HCT116 (cell line): ENCODE measurements at regions not wholly inside any gene's neighbourhood (a gene's known extent, or its start where the extent isn't known, plus 50 kb on each side); places are given as distances from the start of the nearest gene placed in this dataset.

Source experiments
- ATAC-seq: fragments of 200-7000 bp; cut with Tn5 transposase; 2 replicates; pipeline ENCODE4 v1.9.1; 2020; ENCODE audit warnings: mild to moderate bottlenecking, moderate library complexity
- BruUV-seq: library from RNA; stranded (reverse); fragments of 400-500 nt; replicated peaks from 2 replicates; lab custom pipeline; 2021; lab: Mats Ljungman, UMichigan
- CTCF ChIA-PET: fragments of 300-600 bp; sonication (Branson Sonifier 250); formaldehyde crosslinking; loops from one replicate; lab custom pipeline; 2021; ENCODE audit warnings: antibody characterized with exemption; lab: Charles Lee
- POLR2A ChIA-PET: fragments of 300-600, 350-600 bp; sonication (Branson Sonifier 250); formaldehyde crosslinking; loops from one replicate; lab custom pipeline; 2021; ENCODE audit warnings: antibody characterized with exemption; lab: Charles Lee
- RAD21 ChIA-PET, 2 experiments: fragments of 300-600 bp; sonication (Branson Sonifier 250); formaldehyde crosslinking; loops; one replicate each; lab custom pipeline; 2023; ENCODE audit warnings: low total read pairs in 2 of 2; ENCODE audit not compliant: uncharacterized antibody in 2 of 2, unreplicated experiment in 2 of 2, low non-redundant PET in 1 of 2; lab: Charles Lee
- DNase-seq: peaks from one replicate; pipeline ENCODE4 v3.0.0-alpha.2; 2010; ENCODE audit warnings: low read depth, low spot score
- H2AFZ ChIP-seq: fragments of 200-600 bp; shearing (Covaris generic), sonication (generic); 2 replicates; pipeline ENCODE4 v1.6.1; 2017; ENCODE audit warnings: low read depth, mixed run types, mixed read lengths, antibody characterized with exemption, low read length; ENCODE audit not compliant: poor library complexity, severe bottlenecking
- H3K27ac ChIP-seq: 2 replicates; pipeline ENCODE4 v1.5.1; 2012; ENCODE audit warnings: low read depth, low read length
- H3K27me3 ChIP-seq: fragments of 200-600 bp; sonication (generic); 2 replicates; pipeline ENCODE4 v1.6.1; 2016; ENCODE audit warnings: mixed run types, low read length, mixed read lengths; ENCODE audit not compliant: insufficient read depth
- H3K36me3 ChIP-seq, 2 experiments: fragments of 200-500 bp in 1 of 2; fragments of 200-600 bp in 1 of 2; sonication (Bioruptor generic) in 1 of 2; sonication (generic) in 1 of 2; 2 replicates each; pipeline versions ENCODE4 v1.5.1 to v1.6.1; 2014 to 2016; ENCODE audit warnings: low read length in 2 of 2, inconsistent platforms in 1 of 2, mixed read lengths in 1 of 2, mixed run types in 1 of 2; ENCODE audit not compliant: insufficient read depth in 2 of 2, control insufficient read depth in 1 of 2
- H3K4me1 ChIP-seq, 2 experiments: fragments of 200-600 bp in 1 of 2; sonication (generic) in 1 of 2; 2 replicates each; pipeline versions ENCODE4 v1.5.1 to v1.6.1; 2012 to 2017; ENCODE audit warnings: low read length in 2 of 2, inconsistent platforms in 1 of 2, mild to moderate bottlenecking in 1 of 2, mixed read lengths in 1 of 2, mixed run types in 1 of 2, moderate library complexity in 1 of 2; ENCODE audit not compliant: insufficient read depth in 2 of 2, control insufficient read depth in 1 of 2
- H3K4me2 ChIP-seq: fragments of 200-600 bp; sonication (generic); 2 replicates; pipeline ENCODE4 v1.6.1; 2017; ENCODE audit warnings: mixed run types, low read length, mixed read lengths
- H3K4me3 ChIP-seq, 2 experiments: fragments of 200-600 bp in 1 of 2; sonication (generic) in 1 of 2; replicated peaks in 1 of 2; 2 replicates each; pipeline ENCODE4 v1.5.1; 2011 to 2016; ENCODE audit warnings: low read length in 2 of 2, control low read depth in 1 of 2, low read depth in 1 of 2, mild to moderate bottlenecking in 1 of 2, mixed read lengths in 1 of 2, mixed run types in 1 of 2
- H3K79me2 ChIP-seq: fragments of 200-600 bp; sonication (generic); 2 replicates; pipeline ENCODE4 v1.6.1; 2017; ENCODE audit warnings: mild to moderate bottlenecking, mixed run types, low read length, moderate library complexity, mixed read lengths; ENCODE audit not compliant: insufficient read depth
- H3K9ac ChIP-seq: fragments of 200-600 bp; sonication (generic); 2 replicates; pipeline ENCODE4 v1.6.1; 2016; ENCODE audit warnings: low read length, mixed read lengths
- H3K9me2 ChIP-seq: fragments of 200-600 bp; sonication (generic), shearing (Covaris generic); 2 replicates; pipeline ENCODE4 v1.6.1; 2017; ENCODE audit warnings: mixed run types, mild to moderate bottlenecking, moderate library complexity; ENCODE audit not compliant: insufficient read depth
- H3K9me3 ChIP-seq, 2 experiments: fragments of 200-500 bp in 1 of 2; fragments of 200-600 bp in 1 of 2; sonication (Bioruptor generic) in 1 of 2; sonication (generic) in 1 of 2; 2 replicates each; pipeline ENCODE4 v1.6.1; 2014 to 2017; ENCODE audit warnings: low read length in 2 of 2, mixed read lengths in 2 of 2, inconsistent platforms in 1 of 2, low read depth in 1 of 2, mild to moderate bottlenecking in 1 of 2, mixed run types in 1 of 2, moderate library complexity in 1 of 2; ENCODE audit not compliant: control insufficient read depth in 1 of 2, insufficient read depth in 1 of 2
- H4K20me1 ChIP-seq: fragments of 200-600 bp; sonication (generic), shearing (Covaris generic); 2 replicates; pipeline ENCODE4 v1.6.1; 2017; ENCODE audit warnings: mixed run types, mild to moderate bottlenecking, moderate library complexity; ENCODE audit not compliant: insufficient read depth
- CBX3 ChIP-seq: IDR thresholded peaks from 2 replicates; pipeline ENCODE4 v1.6.1; 2012; ENCODE audit warnings: low read depth
- CTCF ChIP-seq, 3 experiments: fragments of 200-600 bp in 1 of 3; sonication (generic) in 1 of 3; IDR thresholded peaks in 2 of 3; conservative IDR thresholded peaks in 1 of 3; 2 replicates each; pipeline ENCODE4 v1.5.1; 2012 to 2017; ENCODE audit warnings: low read depth in 2 of 3, low read length in 2 of 3, antibody characterized with exemption in 1 of 3, borderline replicate concordance in 1 of 3, control low read depth in 1 of 3, mild to moderate bottlenecking in 1 of 3, mixed read lengths in 1 of 3, mixed run types in 1 of 3, moderate library complexity in 1 of 3; ENCODE audit not compliant: insufficient read depth in 1 of 3
- EZH2 ChIP-seq: fragments of 200-600 bp; sonication (generic); IDR thresholded peaks from 2 replicates; pipeline ENCODE4 v1.6.1; 2017; ENCODE audit warnings: antibody characterized with exemption, mixed run types
- EZH2phosphoT487 ChIP-seq: fragments of 200-600 bp; IDR thresholded peaks from 2 replicates; pipeline ENCODE4 v1.6.1; 2018; ENCODE audit warnings: antibody characterized with exemption, borderline replicate concordance
- FOSL1 ChIP-seq: IDR thresholded peaks from 2 replicates; pipeline ENCODE4 v1.6.1; 2012; ENCODE audit warnings: low read depth
- JUND ChIP-seq: IDR thresholded peaks from 2 replicates; pipeline ENCODE4 v1.6.1; 2012
- MAX ChIP-seq: IDR thresholded peaks from 2 replicates; pipeline ENCODE4 v1.6.1; 2012
- POLR2A ChIP-seq: IDR thresholded peaks from 2 replicates; pipeline ENCODE4 v1.7.0; 2011; ENCODE audit warnings: borderline replicate concordance; ENCODE audit not compliant: insufficient read depth, insufficient read length; ENCODE audit errors: extremely low read depth
- POLR2AphosphoS5 ChIP-seq: IDR thresholded peaks from 2 replicates; pipeline ENCODE4 v1.6.1; 2011; ENCODE audit warnings: mild to moderate bottlenecking, low read depth, low read length, moderate library complexity
- REST ChIP-seq: IDR thresholded peaks from 2 replicates; pipeline ENCODE4 v1.6.1; 2012; ENCODE audit warnings: low read depth
- SIN3A ChIP-seq: IDR thresholded peaks from 2 replicates; pipeline ENCODE4 v1.6.1; 2012; ENCODE audit warnings: low read depth
- SP1 ChIP-seq: IDR thresholded peaks from 2 replicates; pipeline ENCODE4 v1.6.1; 2012; ENCODE audit warnings: low read depth
- SRF ChIP-seq: IDR thresholded peaks from 2 replicates; pipeline ENCODE4 v1.6.1; 2012; ENCODE audit warnings: low read depth
- TCF7L2 ChIP-seq: IDR thresholded peaks from 2 replicates; pipeline ENCODE4 v1.7.0; 2011; ENCODE audit warnings: borderline replicate concordance, inconsistent platforms; ENCODE audit not compliant: insufficient read depth, insufficient read length; ENCODE audit errors: extremely low read depth
- ZBTB33 ChIP-seq: IDR thresholded peaks from 2 replicates; pipeline ENCODE4 v1.6.1; 2011; ENCODE audit warnings: mild to moderate bottlenecking, low read length, moderate library complexity; ENCODE audit not compliant: insufficient replicate concordance; ENCODE audit errors: extremely low read depth
- ZNF274 ChIP-seq: fragments of 200-500 bp; sonication (Bioruptor generic); IDR thresholded peaks from 2 replicates; pipeline ENCODE4 v1.6.1; 2014; ENCODE audit warnings: mild to moderate bottlenecking, low read depth, low read length, inconsistent platforms
- intact Hi-C: fragments of 100-400 bp; cut with micrococcal nuclease; formaldehyde crosslinking; loops from 2 replicates; pipeline ENCODE4 v1.10.0; 2022

DNA sequence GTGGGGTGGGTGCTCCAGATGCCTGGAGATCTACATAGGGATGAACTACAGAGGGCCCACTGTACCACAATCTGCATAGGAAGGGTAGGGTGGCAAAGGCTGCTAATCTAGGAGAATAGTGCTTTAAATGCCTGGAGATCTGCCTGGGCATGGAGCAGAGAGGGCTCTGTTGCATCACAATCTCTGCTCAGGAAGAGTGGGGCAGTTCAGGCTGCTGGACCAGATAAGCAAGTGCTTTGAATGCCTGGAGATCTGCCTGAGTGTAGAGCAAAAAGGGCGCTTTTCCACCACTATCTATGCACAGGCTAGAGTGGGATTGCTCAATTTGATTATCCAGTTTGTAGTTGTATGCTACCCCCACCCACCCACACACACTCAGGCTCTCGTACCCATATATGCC lies 886.3 kb upstream of the SEL1L start:
- DNase-seq, result no peak
- Histone ChIP-seq H3K27ac (no peak overlapping the region), H3K4me1 (no peaks in the 10 kb centered on the region), H3K4me2 (no peak overlapping the region), H3K4me3 (no peak overlapping the region), H3K36me3 (no peaks in the 10 kb centered on the region), H3K9me3 (peaks cover 5 to 20% of the 10 kb centered on the region in 2 experiments; a peak in 2 of 4 replicates), H4K20me1 (no peaks in the 10 kb centered on the region), H3K9me2 (no peaks in the 10 kb centered on the region), H3K79me2 (no peaks in the 10 kb centered on the region), H3K27me3 (no peaks in the 10 kb centered on the region), H2AFZ (no peak overlapping the region), H3K9ac (no peak overlapping the region)
- ChIA-PET CTCF (no interaction called here), RAD21 (no interaction called here), POLR2A (no interaction called here)
- no peak for TF ChIP-seq POLR2AphosphoS5
- TF ChIP-seq CTCF (IDR thresholded peaks at IDR 0.05 in 2 of 3, conservative IDR thresholded peaks at IDR 0.05 in 1 of 3; ENCODE audit: borderline replicate concordance in 1 of 3, insufficient read depth in 1 of 3, low read depth in 2 of 3, low read length in 2 of 3), result no peak
- TF ChIP-seq REST, result no peak
- no peak for TF ChIP-seq FOSL1
- TF ChIP-seq ZBTB33, result no peak
- no peak for TF ChIP-seq JUND
- TF ChIP-seq EZH2, result no peak
- TF ChIP-seq POLR2A, result no peak
- TF ChIP-seq SIN3A, result no peak
- no peak for TF ChIP-seq MAX
- no peak for TF ChIP-seq TCF7L2
- no peak for TF ChIP-seq CBX3
- TF ChIP-seq SRF, result no peak
- no peak for TF ChIP-seq ZNF274
- TF ChIP-seq SP1, result no peak
- TF ChIP-seq EZH2phosphoT487, result no peak
- no TSS peak for BruUV-seq
- no peak for ATAC-seq
- intact Hi-C loops, result no loop called here
